SU-DHL-6 (cell line): ENCODE measurements at regions not wholly inside any gene's neighbourhood (a gene's known extent, or its start where the extent isn't known, plus 50 kb on each side); places are given as distances from the start of the nearest gene placed in this dataset.

Experiments used
- H2AFZ ChIP-seq: fragments of 200-600 bp; sonication (generic); 2 replicates; pipeline ENCODE4 v1.6.1; 2014; ENCODE audit warnings: low read depth, mild to moderate bottlenecking, moderate library complexity, mixed read lengths, antibody characterized with exemption, low read length; ENCODE audit not compliant: severe bottlenecking
- H3F3A ChIP-seq: fragments of 200-600 bp; shearing (Covaris generic); 2 replicates; pipeline ENCODE4 v1.6.0; 2016; ENCODE audit warnings: antibody characterized with exemption, mild to moderate bottlenecking; ENCODE audit not compliant: insufficient read depth
- H3K27ac ChIP-seq: fragments of 200-600 bp; sonication (generic); 2 replicates; pipeline ENCODE4 v1.5.1; 2016; ENCODE audit warnings: low read depth, mild to moderate bottlenecking, low read length, moderate library complexity, mixed read lengths
- H3K27me3 ChIP-seq: fragments of 200-600 bp; sonication (generic), shearing (Covaris generic); 2 replicates; pipeline ENCODE4 v1.6.0; 2014; ENCODE audit warnings: mild to moderate bottlenecking, low read length
- H3K36me3 ChIP-seq: fragments of 200-600 bp; sonication (generic); 2 replicates; pipeline ENCODE4 v1.6.1; 2014; ENCODE audit warnings: mild to moderate bottlenecking, low read length, mixed read lengths
- H3K4me2 ChIP-seq: fragments of 300-600, 200-600 bp; shearing (Covaris generic), sonication (generic); 2 replicates; pipeline ENCODE4 v1.6.0; 2014; ENCODE audit warnings: low read length, low read depth, mild to moderate bottlenecking; ENCODE audit not compliant: poor library complexity, severe bottlenecking
- H3K4me3 ChIP-seq: fragments of 200-600 bp; sonication (generic); 2 replicates; pipeline ENCODE4 v1.5.1; 2014; ENCODE audit warnings: antibody characterized with exemption, low read length, mild to moderate bottlenecking, mixed read lengths; ENCODE audit not compliant: insufficient read depth, poor library complexity, severe bottlenecking
- H3K79me2 ChIP-seq: fragments of 200-600 bp; sonication (generic); 2 replicates; pipeline ENCODE4 v1.6.1; 2014; ENCODE audit warnings: mild to moderate bottlenecking, low read length, moderate library complexity; ENCODE audit not compliant: insufficient read depth
- H3K9ac ChIP-seq: fragments of 200-600 bp; sonication (generic); 2 replicates; pipeline ENCODE4 v1.7.0; 2014; ENCODE audit warnings: mild to moderate bottlenecking, low read length
- H3K9me2 ChIP-seq: fragments of 200-600 bp; sonication (generic); replicated peaks from 2 replicates; pipeline ENCODE4 v1.6.1; 2014; ENCODE audit warnings: low read length; ENCODE audit not compliant: insufficient read depth
- H3K9me3 ChIP-seq: fragments of 200-600 bp; sonication (generic); 2 replicates; pipeline ENCODE4 v1.6.1; 2014; ENCODE audit warnings: low read length, mixed read lengths; ENCODE audit not compliant: insufficient read depth
- H4K20me1 ChIP-seq: fragments of 200-600 bp; sonication (generic); 2 replicates; pipeline ENCODE4 v1.6.1; 2014; ENCODE audit warnings: low read depth, mild to moderate bottlenecking, antibody characterized with exemption, low read length, moderate library complexity, mixed read lengths
- CTCF ChIP-seq: fragments of 200-600 bp; sonication (generic); IDR thresholded peaks from one replicate; pipeline ENCODE4 v1.5.1; 2017; ENCODE audit warnings: antibody characterized with exemption, mild to moderate bottlenecking, low read length, moderate library complexity; ENCODE audit not compliant: insufficient read depth, poor library complexity, severe bottlenecking
- EZH2phosphoT487 ChIP-seq: fragments of 200-600 bp; sonication (generic), shearing (Covaris generic); conservative IDR thresholded peaks from 2 replicates; pipeline ENCODE4 v1.6.1; 2018; ENCODE audit warnings: mild to moderate bottlenecking, antibody characterized with exemption, low read length, moderate library complexity, mixed read lengths

GRCh38 chr5:61280761-61281427 lies 51.2 kb upstream of the ZSWIM6 start:
- Histone ChIP-seq H3K36me3 (no peaks in the 10 kb centered on the region), H3K9ac (no peak overlapping the region), H3K9me3 (no peaks in the 10 kb centered on the region), H3K4me3 (no peak overlapping the region), H3K9me2 (no peaks in the 10 kb centered on the region), H2AFZ (no peak overlapping the region), H3K4me2 (no peak overlapping the region), H3K27me3 (no peaks in the 10 kb centered on the region), H3K79me2 (no peaks in the 10 kb centered on the region), H3K27ac (no peak overlapping the region), H4K20me1 (no peaks in the 10 kb centered on the region), H3F3A (no peaks in the 10 kb centered on the region; the same call in 1 of the 2 replicates)
- TF ChIP-seq CTCF = no peak

GRCh38 chr5:61281686-61282085 lies 50.4 kb upstream of the ZSWIM6 start:
- Histone ChIP-seq H3K9ac (no peak overlapping the region), H3K79me2 (no peaks in the 10 kb centered on the region), H3K27me3 (no peaks in the 10 kb centered on the region), H3K9me3 (no peaks in the 10 kb centered on the region), H3K9me2 (no peaks in the 10 kb centered on the region), H4K20me1 (no peaks in the 10 kb centered on the region), H3K4me3 (no peak overlapping the region), H3F3A (no peaks in the 10 kb centered on the region; the same call in 1 of the 2 replicates), H3K4me2 (no peak overlapping the region), H3K36me3 (no peaks in the 10 kb centered on the region), H2AFZ (no peak overlapping the region), H3K27ac (no peak overlapping the region)
- TF ChIP-seq EZH2phosphoT487 = no peak
- no peak for TF ChIP-seq CTCF
